H7 (cell line): ENCODE measurements at regions not wholly inside any gene's neighbourhood (a gene's known extent, or its start where the extent isn't known, plus 50 kb on each side); places are given as distances from the start of the nearest gene placed in this dataset.

Source experiments
- DNase-seq: peaks from one replicate; pipeline ENCODE4 v3.0.0; 2012
- H3K27me3 ChIP-seq: 2 replicates; pipeline ENCODE4 v1.6.0; 2011; ENCODE audit warnings: mild to moderate bottlenecking, low read length; ENCODE audit not compliant: control insufficient read depth, insufficient read depth
- H3K36me3 ChIP-seq: replicated peaks from 2 replicates; pipeline ENCODE4 v1.5.1; 2011; ENCODE audit warnings: low read length; ENCODE audit not compliant: control insufficient read depth, insufficient read depth
- H3K4me3 ChIP-seq: 2 replicates; pipeline ENCODE4 v1.5.1; 2011; ENCODE audit warnings: low read depth, mild to moderate bottlenecking, control low read depth, low read length, moderate library complexity; ENCODE audit not compliant: insufficient read depth

GRCh38 chr1:38433084-38433722 lies 386.6 kb upstream of the POU3F1 start:
- Histone ChIP-seq H3K27me3 (no peaks in the 10 kb centered on the region), H3K4me3 (no peak overlapping the region), H3K36me3 (peaks cover 11% of the 10 kb centered on the region)
- no peak for DNase-seq

- Histone ChIP-seq H3K4me3 (no peak overlapping the region), H3K27me3 (no peaks in the 10 kb centered on the region), H3K36me3 (peaks cover 11% of the 10 kb centered on the region)
- no peak for DNase-seq
Measured at GRCh38 chr1:38431535-38432376, 385.2 kb upstream of the POU3F1 start.

- no peak overlapping the region for H3K4me3 ChIP-seq
- DNase-seq: no peak
- H3K27me3 ChIP-seq: no peaks in the 10 kb centered on the region
- peaks cover 11% of the 10 kb centered on the region for H3K36me3 ChIP-seq
Measured at GRCh38 chr1:38430949-38431348, 384.4 kb upstream of the POU3F1 start.

- Histone ChIP-seq H3K4me3 (no peak overlapping the region), H3K27me3 (no peaks in the 10 kb centered on the region), H3K36me3 (peaks cover 3% of the 10 kb centered on the region)
- DNase-seq: no peak
Measured at GRCh38 chr1:38424677-38425076, 378.1 kb upstream of the POU3F1 start.

- H3K27me3 ChIP-seq: no peaks in the 10 kb centered on the region
- no peak for DNase-seq
- no peaks in the 10 kb centered on the region for H3K36me3 ChIP-seq
- H3K4me3 ChIP-seq: no peak overlapping the region
Measured at GRCh38 chr1:38420666-38421065, 374.1 kb upstream of the POU3F1 start.

- Histone ChIP-seq H3K27me3 (no peaks in the 10 kb centered on the region), H3K36me3 (no peaks in the 10 kb centered on the region), H3K4me3 (no peak overlapping the region)
- DNase-seq: no peak
Measured at GRCh38 chr1:38418195-38419030, 371.8 kb upstream of the POU3F1 start.

- Histone ChIP-seq H3K4me3 (no peak overlapping the region), H3K36me3 (no peaks in the 10 kb centered on the region), H3K27me3 (no peaks in the 10 kb centered on the region)
- no peak for DNase-seq
Measured at GRCh38 chr1:38403667-38404066, 357.1 kb upstream of the POU3F1 start.

GRCh38 chr1:38402230-38402815 lies 355.7 kb upstream of the POU3F1 start:
- H3K4me3 ChIP-seq: no peak overlapping the region
- no peak for DNase-seq
- H3K27me3 ChIP-seq: no peaks in the 10 kb centered on the region
- no peaks in the 10 kb centered on the region for H3K36me3 ChIP-seq

GRCh38 chr1:38396606-38397005 lies 350.0 kb upstream of the POU3F1 start:
- DNase-seq: no peak
- Histone ChIP-seq H3K36me3 (no peaks in the 10 kb centered on the region), H3K4me3 (no peak overlapping the region), H3K27me3 (no peaks in the 10 kb centered on the region)

GRCh38 chr1:38394303-38394702 lies 347.7 kb upstream of the POU3F1 start:
- Histone ChIP-seq H3K36me3 (no peaks in the 10 kb centered on the region), H3K27me3 (no peaks in the 10 kb centered on the region), H3K4me3 (no peak overlapping the region)
- DNase-seq: no peak

GRCh38 chr1:38392861-38393260 lies 346.3 kb upstream of the POU3F1 start:
- H3K27me3 ChIP-seq: no peaks in the 10 kb centered on the region

GRCh38 chr1:38381256-38381655 lies 334.7 kb upstream of the POU3F1 start:
- Histone ChIP-seq H3K27me3 (no peaks in the 10 kb centered on the region), H3K4me3 (no peak overlapping the region), H3K36me3 (no peaks in the 10 kb centered on the region)
- no peak for DNase-seq

More at GRCh38 chr1:38392861-38393260, 346.3 kb upstream of the POU3F1 start:
- Histone ChIP-seq H3K4me3 (no peak overlapping the region), H3K36me3 (no peaks in the 10 kb centered on the region)
- DNase-seq: no peak

- no peak for DNase-seq
- Histone ChIP-seq H3K36me3 (no peaks in the 10 kb centered on the region), H3K4me3 (no peak overlapping the region), H3K27me3 (no peaks in the 10 kb centered on the region)
Measured at GRCh38 chr1:38376577-38376976, 330.0 kb upstream of the POU3F1 start.

- H3K4me3 ChIP-seq: no peak overlapping the region
- no peaks in the 10 kb centered on the region for H3K27me3 ChIP-seq
- no peak for DNase-seq
- no peaks in the 10 kb centered on the region for H3K36me3 ChIP-seq
Measured at GRCh38 chr1:38375035-38375434, 328.4 kb upstream of the POU3F1 start.
